HG03460 (cell line): ENCODE measurements at regions not wholly inside any gene's neighbourhood (a gene's known extent, or its start where the extent isn't known, plus 50 kb on each side); places are given as distances from the start of the nearest gene placed in this dataset.

Source experiments
- ATAC-seq: cut with Tn5 transposase; IDR thresholded peaks from one replicate; pipeline ENCODE4 v1.9.1; 2021; ENCODE audit not compliant: unreplicated experiment

DNA sequence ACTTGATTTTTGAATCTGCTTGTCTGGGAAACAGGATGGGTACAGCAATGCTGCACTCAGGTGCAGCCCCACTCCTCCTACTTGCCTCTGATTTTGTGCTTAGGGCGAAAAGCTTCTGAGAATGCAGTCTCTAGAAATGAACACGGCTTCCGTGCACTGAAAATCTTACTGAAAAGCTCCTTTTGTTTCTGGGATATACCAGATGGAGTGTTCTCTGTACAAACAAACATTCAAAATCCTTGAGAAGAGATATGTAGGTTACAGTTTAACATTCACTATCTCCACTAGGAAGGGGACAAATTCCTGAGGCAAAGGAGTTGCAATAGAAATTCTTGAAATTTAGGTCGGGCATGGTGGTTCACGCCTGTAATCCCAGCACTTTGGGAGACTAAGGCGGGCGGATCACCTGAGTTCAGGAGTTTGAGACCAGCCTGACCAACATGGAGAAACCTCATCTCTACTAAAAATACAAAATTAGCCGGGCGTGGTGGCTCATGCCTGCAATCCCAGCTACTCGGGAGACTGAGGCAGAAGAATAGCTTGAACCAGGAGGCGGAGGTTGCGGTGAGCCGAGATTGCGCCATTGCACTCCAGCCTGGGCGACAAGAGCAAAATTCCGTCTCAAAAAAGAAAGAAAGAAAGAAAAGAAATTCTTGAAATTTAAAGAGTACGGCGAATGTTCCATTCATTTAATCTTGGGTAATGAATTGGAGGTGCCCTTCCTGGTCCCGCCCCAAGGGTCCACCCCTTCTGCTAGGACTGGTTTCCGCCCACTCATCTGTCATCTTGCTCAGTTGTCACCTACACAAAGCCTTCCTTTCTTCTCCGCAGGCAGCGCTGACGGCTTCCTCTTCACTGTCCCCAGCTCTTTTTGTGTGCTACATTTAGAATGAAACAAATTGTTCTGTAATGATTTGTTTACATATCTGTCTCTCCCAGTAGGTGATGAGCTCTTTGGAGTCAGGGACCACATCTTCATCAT is 92.4 kb downstream of the SOCS6 start:
- no peak for ATAC-seq
